ENCODE measurements at regions not wholly inside any gene's neighbourhood (a gene's known extent, or its start where the extent isn't known, plus 50 kb on each side); places are given as distances from the start of the nearest gene placed in this dataset.

DNA sequence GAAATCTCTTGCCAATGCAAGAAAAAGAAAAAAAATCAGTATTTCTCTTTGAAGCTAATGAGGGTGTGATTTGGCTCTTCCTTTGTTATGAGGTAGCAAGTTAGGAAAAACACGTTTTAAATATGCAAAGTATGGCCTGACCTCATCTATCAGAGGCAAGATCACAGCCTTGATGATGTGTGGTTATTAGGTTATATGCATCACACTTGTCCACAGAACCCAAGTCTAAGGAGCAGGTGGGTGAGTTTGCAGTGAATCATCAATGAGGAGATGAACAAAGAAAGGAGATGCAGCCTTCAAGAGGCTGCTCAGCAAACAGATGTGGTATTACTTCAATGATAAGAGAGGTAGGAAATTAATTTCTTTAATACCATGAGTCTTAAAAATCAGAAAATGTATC, 594.8 kb upstream of the CDH5 start:
- TF ChIP-seq, protein P1, sequence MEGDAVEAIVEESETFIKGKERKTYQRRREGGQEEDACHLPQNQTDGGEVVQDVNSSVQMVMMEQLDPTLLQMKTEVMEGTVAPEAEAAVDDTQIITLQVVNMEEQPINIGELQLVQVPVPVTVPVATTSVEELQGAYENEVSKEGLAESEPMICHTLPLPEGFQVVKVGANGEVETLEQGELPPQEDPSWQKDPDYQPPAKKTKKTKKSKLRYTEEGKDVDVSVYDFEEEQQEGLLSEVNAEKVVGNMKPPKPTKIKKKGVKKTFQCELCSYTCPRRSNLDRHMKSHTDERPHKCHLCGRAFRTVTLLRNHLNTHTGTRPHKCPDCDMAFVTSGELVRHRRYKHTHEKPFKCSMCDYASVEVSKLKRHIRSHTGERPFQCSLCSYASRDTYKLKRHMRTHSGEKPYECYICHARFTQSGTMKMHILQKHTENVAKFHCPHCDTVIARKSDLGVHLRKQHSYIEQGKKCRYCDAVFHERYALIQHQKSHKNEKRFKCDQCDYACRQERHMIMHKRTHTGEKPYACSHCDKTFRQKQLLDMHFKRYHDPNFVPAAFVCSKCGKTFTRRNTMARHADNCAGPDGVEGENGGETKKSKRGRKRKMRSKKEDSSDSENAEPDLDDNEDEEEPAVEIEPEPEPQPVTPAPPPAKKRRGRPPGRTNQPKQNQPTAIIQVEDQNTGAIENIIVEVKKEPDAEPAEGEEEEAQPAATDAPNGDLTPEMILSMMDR (conservative IDR thresholded peaks at IDR 0.05; ENCODE audit: low read depth, low read length), result no peak
- TF ChIP-seq EZH2 (IDR thresholded peaks at IDR 0.05; ENCODE audit: low read length, unreplicated experiment) (no peak), EZH2phosphoT487 (IDR thresholded peaks at IDR 0.05; ENCODE audit: borderline replicate concordance, low read length) (no peak)
